A549 (cell line): ENCODE measurements at regions not wholly inside any gene's neighbourhood (a gene's known extent, or its start where the extent isn't known, plus 50 kb on each side); places are given as distances from the start of the nearest gene placed in this dataset.

Experiments
- ATAC-seq, 2 experiments: fragments of 200-7000 bp in 1 of 2; fragments of >200 bp in 1 of 2; cut with Nextera tagmentation in 1 of 2; cut with Tn5 transposase in 1 of 2; 3 replicates each; pipeline versions ENCODE4 v1.8.0 to v1.9.1; 2018 to 2020; ENCODE audit warnings: mild to moderate bottlenecking in 1 of 2, moderate library complexity in 1 of 2
- CTCF ChIA-PET: fragments of 300-600 bp; sonication (Branson Sonifier 250); formaldehyde crosslinking; extraction: SDS; loops from one replicate; lab custom pipeline; 2021; ENCODE audit warnings: antibody characterized with exemption, inconsistent platforms; lab: Yijun Ruan, JAX
- POLR2A ChIA-PET: fragments of 350-600 bp; formaldehyde crosslinking; extraction: SDS; loops from one replicate; lab custom pipeline; 2021; ENCODE audit warnings: antibody characterized with exemption, inconsistent platforms; lab: Yijun Ruan, JAX
- DNase-seq, 2 experiments: peaks; one replicate each; pipeline versions ENCODE4 v3.0.0 to v3.0.0-alpha.2; 2011 to 2016; ENCODE audit warnings: low read depth in 1 of 2, low spot score in 1 of 2
- FAIRE-seq: peaks from 2 replicates; lab custom pipeline; 2011; peaks lifted over from hg19 to GRCh38; lab: Jason Lieb, UNC
- H3K27ac ChIP-seq, 2 experiments: fragments of >200 bp; sonication (Bioruptor Twin); formaldehyde crosslinking; 3 replicates each; pipeline ENCODE4 v1.5.1; 2016 to 2017
- H3K4me1 ChIP-seq: fragments of >200 bp; sonication (Bioruptor Twin); formaldehyde crosslinking; 3 replicates; pipeline ENCODE4 v1.6.1; 2016
- H3K4me2 ChIP-seq: fragments of >200 bp; sonication (Bioruptor Twin); formaldehyde crosslinking; 3 replicates; pipeline ENCODE4 v1.6.1; 2016
- H3K4me3 ChIP-seq: fragments of >200 bp; sonication (Bioruptor Twin); formaldehyde crosslinking; 3 replicates; pipeline ENCODE4 v1.5.1; 2016
- H3K9me3 ChIP-seq: fragments of >200 bp; sonication (Bioruptor Twin); formaldehyde crosslinking; 3 replicates; pipeline ENCODE4 v1.6.1; 2016
- BHLHE40 ChIP-seq: IDR thresholded peaks from 2 replicates; pipeline ENCODE4 v1.6.1; 2012; ENCODE audit warnings: low read depth, low read length, inconsistent platforms
- CBX2 ChIP-seq: fragments of 200-600 bp; sonication (generic); IDR thresholded peaks from 2 replicates; pipeline ENCODE4 v1.6.1; 2016; ENCODE audit warnings: low read depth, mild to moderate bottlenecking, borderline replicate concordance
- CHD4 ChIP-seq: fragments of 200-600 bp; sonication (generic); IDR thresholded peaks from 2 replicates; pipeline ENCODE4 v1.6.1; 2016; ENCODE audit warnings: antibody characterized with exemption, mild to moderate bottlenecking, borderline replicate concordance
- EHMT2 ChIP-seq: fragments of 200-600 bp; sonication (generic); IDR thresholded peaks from 2 replicates; pipeline ENCODE4 v1.6.1; 2016; ENCODE audit warnings: antibody characterized with exemption, low read depth, mild to moderate bottlenecking, moderate library complexity
- FOSL2 ChIP-seq, 2 experiments: fragments of 450-650 bp in 1 of 2; fragments of >200 bp in 1 of 2; sonication (Bioruptor Twin) in 1 of 2; formaldehyde crosslinking; IDR thresholded peaks; 2 replicates each; pipeline versions ENCODE4 v1.5.0 to v1.6.1; 2016 to 2020; ENCODE audit warnings: mild to moderate bottlenecking in 1 of 2, moderate library complexity in 1 of 2
- HOXA7 ChIP-seq: fragments of 250-450 bp; sonication (Bioruptor Pico); IDR thresholded peaks from 2 replicates; pipeline ENCODE4 v1.5.0; 2020; ENCODE audit warnings: mild to moderate bottlenecking, moderate library complexity
- HOXB13 ChIP-seq: fragments of 250-450 bp; sonication (Bioruptor Pico); IDR thresholded peaks from 2 replicates; pipeline ENCODE4 v1.5.0; 2020; ENCODE audit warnings: low read depth, mild to moderate bottlenecking, moderate library complexity
- MAZ ChIP-seq: fragments of 150-350 bp; IDR thresholded peaks from 2 replicates; pipeline ENCODE4 v1.6.1; 2014; ENCODE audit warnings: antibody characterized with exemption, low read depth, low read length, borderline replicate concordance
- NFE2L2 ChIP-seq: fragments of 150-350 bp; conservative IDR thresholded peaks from 2 replicates; pipeline ENCODE4 v1.6.1; 2014; ENCODE audit warnings: low read length
- PHF8 ChIP-seq: fragments of 200-600 bp; sonication (generic); IDR thresholded peaks from 2 replicates; pipeline ENCODE4 v1.6.1; 2016; ENCODE audit warnings: low read depth, mild to moderate bottlenecking, antibody characterized with exemption, moderate library complexity, borderline replicate concordance
- POLR2A ChIP-seq: IDR thresholded peaks from 2 replicates; pipeline ENCODE4 v1.6.1; 2012; ENCODE audit warnings: mild to moderate bottlenecking, low read length
- RARB ChIP-seq: fragments of 250-450 bp; sonication (Bioruptor Pico); IDR thresholded peaks from 2 replicates; pipeline ENCODE4 v1.8.0; 2021; ENCODE audit warnings: mild to moderate bottlenecking, moderate library complexity
- SREBF2 ChIP-seq: fragments of 450-650 bp; IDR thresholded peaks from 2 replicates; pipeline ENCODE4 v1.6.1; 2014; ENCODE audit warnings: mild to moderate bottlenecking, moderate library complexity
- ZFP36 ChIP-seq: fragments of 450-650 bp; IDR thresholded peaks from 2 replicates; pipeline ENCODE4 v1.6.1; 2014; ENCODE audit warnings: borderline replicate concordance; ENCODE audit not compliant: partially characterized antibody
- ZNF302 ChIP-seq: fragments of 250-450 bp; sonication (Bioruptor Pico); IDR thresholded peaks from 2 replicates; pipeline ENCODE4 v1.9.0; 2021; ENCODE audit warnings: inconsistent platforms, mild to moderate bottlenecking, moderate library complexity
- ZSCAN20 ChIP-seq: fragments of 250-450 bp; sonication (Bioruptor Pico); IDR thresholded peaks from 2 replicates; pipeline ENCODE4 v1.8.0; 2022; ENCODE audit warnings: mild to moderate bottlenecking, moderate library complexity
- WGBS: methylation state at CpG from one replicate; pipeline ENCODE4 v1.1.6; 2017; ENCODE audit errors: missing lambda C conversion rate; 5-methylcytosine and 5-hydroxymethylcytosine counted together
- TF ChIP-seq, protein P1 (sequence below): fragments of >200 bp; sonication (Bioruptor Twin); formaldehyde crosslinking; IDR thresholded peaks from 3 replicates; pipeline ENCODE4 v1.5.1; 2016
- TF ChIP-seq, protein P2 (sequence below): IDR thresholded peaks from 2 replicates; pipeline ENCODE4 v1.6.1; 2012
- TF ChIP-seq, protein P3 (sequence below): IDR thresholded peaks from 2 replicates; pipeline ENCODE4 v1.6.1; 2012; ENCODE audit warnings: low read depth, borderline replicate concordance
- TF ChIP-seq, protein P4 (sequence below): fragments of 200-600 bp; sonication (generic); IDR thresholded peaks from 2 replicates; pipeline ENCODE4 v1.6.1; 2016; ENCODE audit warnings: antibody characterized with exemption, mild to moderate bottlenecking, moderate library complexity
- TF ChIP-seq, protein P5 (sequence below): fragments of 250-450 bp; sonication (Bioruptor Pico); IDR thresholded peaks from 2 replicates; pipeline ENCODE4 v1.5.0; 2021; ENCODE audit warnings: mild to moderate bottlenecking, moderate library complexity, borderline replicate concordance
- TF ChIP-seq, protein P6 (sequence below): fragments of 250-450 bp; sonication (Bioruptor Pico); IDR thresholded peaks from 2 replicates; pipeline ENCODE4 v1.5.0; 2020; ENCODE audit warnings: low read depth, mild to moderate bottlenecking, moderate library complexity
- TF ChIP-seq, protein P7 (sequence below): fragments of 450-650 bp; IDR thresholded peaks from 2 replicates; pipeline ENCODE4 v1.6.1; 2014; ENCODE audit warnings: antibody characterized with exemption

DNA sequence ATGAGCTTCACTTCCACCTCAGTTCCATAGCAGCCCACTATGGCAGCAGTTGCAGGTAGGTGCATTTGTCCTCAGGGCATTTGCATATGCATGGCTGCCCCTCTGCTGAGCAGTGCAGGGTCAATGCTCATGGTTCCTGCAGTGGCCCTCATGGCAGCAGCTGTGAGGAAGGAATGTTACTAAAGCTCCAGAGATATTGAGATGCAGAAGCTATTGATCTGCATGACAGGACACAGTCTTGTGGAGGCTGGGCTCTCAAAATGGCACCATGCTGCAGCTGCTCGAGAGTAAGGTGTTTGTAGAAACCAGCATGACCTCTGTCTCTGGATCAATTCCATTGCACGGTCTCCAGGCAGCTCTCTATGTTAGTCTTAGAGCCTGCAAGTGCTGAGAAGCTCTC, 179.2 kb upstream of the PCDH18 start (continued):
- TF ChIP-seq, protein P1, sequence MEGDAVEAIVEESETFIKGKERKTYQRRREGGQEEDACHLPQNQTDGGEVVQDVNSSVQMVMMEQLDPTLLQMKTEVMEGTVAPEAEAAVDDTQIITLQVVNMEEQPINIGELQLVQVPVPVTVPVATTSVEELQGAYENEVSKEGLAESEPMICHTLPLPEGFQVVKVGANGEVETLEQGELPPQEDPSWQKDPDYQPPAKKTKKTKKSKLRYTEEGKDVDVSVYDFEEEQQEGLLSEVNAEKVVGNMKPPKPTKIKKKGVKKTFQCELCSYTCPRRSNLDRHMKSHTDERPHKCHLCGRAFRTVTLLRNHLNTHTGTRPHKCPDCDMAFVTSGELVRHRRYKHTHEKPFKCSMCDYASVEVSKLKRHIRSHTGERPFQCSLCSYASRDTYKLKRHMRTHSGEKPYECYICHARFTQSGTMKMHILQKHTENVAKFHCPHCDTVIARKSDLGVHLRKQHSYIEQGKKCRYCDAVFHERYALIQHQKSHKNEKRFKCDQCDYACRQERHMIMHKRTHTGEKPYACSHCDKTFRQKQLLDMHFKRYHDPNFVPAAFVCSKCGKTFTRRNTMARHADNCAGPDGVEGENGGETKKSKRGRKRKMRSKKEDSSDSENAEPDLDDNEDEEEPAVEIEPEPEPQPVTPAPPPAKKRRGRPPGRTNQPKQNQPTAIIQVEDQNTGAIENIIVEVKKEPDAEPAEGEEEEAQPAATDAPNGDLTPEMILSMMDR: no peak
- TF ChIP-seq, protein P2, sequence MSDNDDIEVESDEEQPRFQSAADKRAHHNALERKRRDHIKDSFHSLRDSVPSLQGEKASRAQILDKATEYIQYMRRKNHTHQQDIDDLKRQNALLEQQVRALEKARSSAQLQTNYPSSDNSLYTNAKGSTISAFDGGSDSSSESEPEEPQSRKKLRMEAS: no peak
- TF ChIP-seq ZSCAN20 (CRISPR knock-in tag) (no peak), CHD4 (no peak), SREBF2 (no peak)

DNA sequence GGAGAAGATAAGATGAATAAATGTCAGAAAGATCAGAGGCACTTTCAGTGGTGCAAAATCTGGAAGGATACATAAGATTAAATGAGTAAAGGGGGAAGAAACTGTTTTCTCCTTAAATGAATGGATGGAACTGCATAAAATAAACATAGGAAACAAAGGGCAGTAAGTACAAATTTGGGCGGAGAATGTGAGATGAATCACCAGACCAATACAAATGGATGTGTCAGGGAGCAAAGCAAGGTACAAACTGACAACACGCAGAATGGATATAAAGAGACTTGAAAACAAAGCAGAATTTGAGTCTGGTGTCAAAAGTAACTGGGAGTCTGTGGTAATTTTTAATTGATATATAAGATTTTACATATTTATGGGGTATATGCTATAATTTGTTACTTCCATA, 175.3 kb upstream of the PCDH18 start:
- Histone ChIP-seq H3K4me3 (no peak overlapping the region), H3K4me2 (no peak overlapping the region), H3K4me1 (no peaks in the 10 kb centered on the region), H3K27ac (no peak overlapping the region), H3K9me3 (no peaks in the 10 kb centered on the region)
- WGBS: 62% methylated on average over 2 of the region's 2 CpGs
- ATAC-seq (no peak), DNase-seq (no peak), FAIRE-seq (no peak)
- TF ChIP-seq CBX2 (no peak), FOSL2 (IDR thresholded peaks at IDR 0.05) (no peak), FOSL2 (CRISPR knock-in tag; IDR thresholded peaks at IDR 0.05) (no peak), HOXA7 (CRISPR knock-in tag) (no peak), NFE2L2 (no peak), EHMT2 (no peak)
- TF ChIP-seq, protein P3, sequence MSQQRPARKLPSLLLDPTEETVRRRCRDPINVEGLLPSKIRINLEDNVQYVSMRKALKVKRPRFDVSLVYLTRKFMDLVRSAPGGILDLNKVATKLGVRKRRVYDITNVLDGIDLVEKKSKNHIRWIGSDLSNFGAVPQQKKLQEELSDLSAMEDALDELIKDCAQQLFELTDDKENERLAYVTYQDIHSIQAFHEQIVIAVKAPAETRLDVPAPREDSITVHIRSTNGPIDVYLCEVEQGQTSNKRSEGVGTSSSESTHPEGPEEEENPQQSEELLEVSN: no peak
- TF ChIP-seq, protein P4, sequence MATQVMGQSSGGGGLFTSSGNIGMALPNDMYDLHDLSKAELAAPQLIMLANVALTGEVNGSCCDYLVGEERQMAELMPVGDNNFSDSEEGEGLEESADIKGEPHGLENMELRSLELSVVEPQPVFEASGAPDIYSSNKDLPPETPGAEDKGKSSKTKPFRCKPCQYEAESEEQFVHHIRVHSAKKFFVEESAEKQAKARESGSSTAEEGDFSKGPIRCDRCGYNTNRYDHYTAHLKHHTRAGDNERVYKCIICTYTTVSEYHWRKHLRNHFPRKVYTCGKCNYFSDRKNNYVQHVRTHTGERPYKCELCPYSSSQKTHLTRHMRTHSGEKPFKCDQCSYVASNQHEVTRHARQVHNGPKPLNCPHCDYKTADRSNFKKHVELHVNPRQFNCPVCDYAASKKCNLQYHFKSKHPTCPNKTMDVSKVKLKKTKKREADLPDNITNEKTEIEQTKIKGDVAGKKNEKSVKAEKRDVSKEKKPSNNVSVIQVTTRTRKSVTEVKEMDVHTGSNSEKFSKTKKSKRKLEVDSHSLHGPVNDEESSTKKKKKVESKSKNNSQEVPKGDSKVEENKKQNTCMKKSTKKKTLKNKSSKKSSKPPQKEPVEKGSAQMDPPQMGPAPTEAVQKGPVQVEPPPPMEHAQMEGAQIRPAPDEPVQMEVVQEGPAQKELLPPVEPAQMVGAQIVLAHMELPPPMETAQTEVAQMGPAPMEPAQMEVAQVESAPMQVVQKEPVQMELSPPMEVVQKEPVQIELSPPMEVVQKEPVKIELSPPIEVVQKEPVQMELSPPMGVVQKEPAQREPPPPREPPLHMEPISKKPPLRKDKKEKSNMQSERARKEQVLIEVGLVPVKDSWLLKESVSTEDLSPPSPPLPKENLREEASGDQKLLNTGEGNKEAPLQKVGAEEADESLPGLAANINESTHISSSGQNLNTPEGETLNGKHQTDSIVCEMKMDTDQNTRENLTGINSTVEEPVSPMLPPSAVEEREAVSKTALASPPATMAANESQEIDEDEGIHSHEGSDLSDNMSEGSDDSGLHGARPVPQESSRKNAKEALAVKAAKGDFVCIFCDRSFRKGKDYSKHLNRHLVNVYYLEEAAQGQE: no peak
- TF ChIP-seq, protein P5, sequence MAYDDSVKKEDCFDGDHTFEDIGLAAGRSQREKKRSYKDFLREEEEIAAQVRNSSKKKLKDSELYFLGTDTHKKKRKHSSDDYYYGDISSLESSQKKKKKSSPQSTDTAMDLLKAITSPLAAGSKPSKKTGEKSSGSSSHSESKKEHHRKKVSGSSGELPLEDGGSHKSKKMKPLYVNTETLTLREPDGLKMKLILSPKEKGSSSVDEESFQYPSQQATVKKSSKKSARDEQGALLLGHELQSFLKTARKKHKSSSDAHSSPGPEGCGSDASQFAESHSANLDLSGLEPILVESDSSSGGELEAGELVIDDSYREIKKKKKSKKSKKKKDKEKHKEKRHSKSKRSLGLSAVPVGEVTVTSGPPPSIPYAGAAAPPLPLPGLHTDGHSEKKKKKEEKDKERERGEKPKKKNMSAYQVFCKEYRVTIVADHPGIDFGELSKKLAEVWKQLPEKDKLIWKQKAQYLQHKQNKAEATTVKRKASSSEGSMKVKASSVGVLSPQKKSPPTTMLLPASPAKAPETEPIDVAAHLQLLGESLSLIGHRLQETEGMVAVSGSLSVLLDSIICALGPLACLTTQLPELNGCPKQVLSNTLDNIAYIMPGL: no peak
- TF ChIP-seq, protein P6, sequence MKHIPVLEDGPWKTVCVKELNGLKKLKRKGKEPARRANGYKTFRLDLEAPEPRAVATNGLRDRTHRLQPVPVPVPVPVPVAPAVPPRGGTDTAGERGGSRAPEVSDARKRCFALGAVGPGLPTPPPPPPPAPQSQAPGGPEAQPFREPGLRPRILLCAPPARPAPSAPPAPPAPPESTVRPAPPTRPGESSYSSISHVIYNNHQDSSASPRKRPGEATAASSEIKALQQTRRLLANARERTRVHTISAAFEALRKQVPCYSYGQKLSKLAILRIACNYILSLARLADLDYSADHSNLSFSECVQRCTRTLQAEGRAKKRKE: no peak
- ChIA-PET POLR2A (no interaction called here), CTCF (no interaction called here)

DNA sequence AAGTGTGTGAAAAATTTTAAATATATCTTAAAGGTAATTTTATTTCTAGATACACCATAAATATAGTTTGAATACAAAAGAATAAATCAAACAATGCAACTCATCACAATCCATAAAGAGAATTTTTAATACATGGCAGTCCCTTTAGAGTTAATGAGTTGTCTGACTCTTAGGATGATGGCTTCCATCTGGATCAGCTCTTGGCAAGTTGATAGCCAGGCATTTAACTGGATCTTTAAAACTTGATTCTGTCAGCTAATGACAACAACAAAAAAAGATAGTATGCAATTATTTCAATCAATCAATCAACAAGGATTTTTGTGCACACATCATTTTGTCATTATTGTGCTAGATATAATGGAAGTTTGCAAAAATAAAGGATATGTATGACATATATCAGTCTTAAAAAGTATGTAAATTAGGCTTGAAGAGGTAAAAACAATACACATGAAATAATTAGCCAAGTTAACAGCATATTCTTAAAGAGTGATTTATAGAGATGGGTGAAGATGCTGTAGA, 174.9 kb upstream of the PCDH18 start:
- no peaks in the 10 kb centered on the region for H3K4me1 ChIP-seq
- H3K9me3 ChIP-seq: no peaks in the 10 kb centered on the region
- H3K4me3 ChIP-seq: no peak overlapping the region
- FAIRE-seq: no peak
- no peak overlapping the region for H3K27ac ChIP-seq
- POLR2A ChIA-PET: no interaction called here
- no peak overlapping the region for H3K4me2 ChIP-seq
- no peak for DNase-seq
- ATAC-seq: no peak
- CTCF ChIA-PET: no interaction called here
- TF ChIP-seq PHF8: no peak
- TF ChIP-seq MAZ: no peak
- no peak for TF ChIP-seq ZFP36
- no peak for TF ChIP-seq BHLHE40
- no peak for TF ChIP-seq ZNF302 (CRISPR knock-in tag)
- TF ChIP-seq EHMT2: no peak
- no peak for TF ChIP-seq RARB (CRISPR knock-in tag)
- TF ChIP-seq, protein P7, sequence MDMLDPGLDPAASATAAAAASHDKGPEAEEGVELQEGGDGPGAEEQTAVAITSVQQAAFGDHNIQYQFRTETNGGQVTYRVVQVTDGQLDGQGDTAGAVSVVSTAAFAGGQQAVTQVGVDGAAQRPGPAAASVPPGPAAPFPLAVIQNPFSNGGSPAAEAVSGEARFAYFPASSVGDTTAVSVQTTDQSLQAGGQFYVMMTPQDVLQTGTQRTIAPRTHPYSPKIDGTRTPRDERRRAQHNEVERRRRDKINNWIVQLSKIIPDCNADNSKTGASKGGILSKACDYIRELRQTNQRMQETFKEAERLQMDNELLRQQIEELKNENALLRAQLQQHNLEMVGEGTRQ: no peak
- TF ChIP-seq, protein P5: no peak
- TF ChIP-seq NFE2L2: no peak
- no peak for TF ChIP-seq HOXA7 (CRISPR knock-in tag)
- TF ChIP-seq HOXB13 (CRISPR knock-in tag): no peak
- TF ChIP-seq CHD4: no peak
- TF ChIP-seq POLR2A: no peak
